GM18499 (cell line): ENCODE measurements at regions not wholly inside any gene's neighbourhood (a gene's known extent, or its start where the extent isn't known, plus 50 kb on each side); places are given as distances from the start of the nearest gene placed in this dataset.
A peak's percentile ranks its signal among the peaks of the same experiment; 100 is the strongest.

Source experiments
- ATAC-seq: cut with Tn5 transposase; IDR thresholded peaks from one replicate; pipeline ENCODE4 v1.9.1; 2021; ENCODE audit warnings: moderate number of reproducible peaks; ENCODE audit not compliant: insufficient read depth, unreplicated experiment

GRCh38 chr5:1748271-1748670 is 51.4 kb downstream of the MRPL36 start:
- ATAC-seq = no peak

- no peak for ATAC-seq
Measured at GRCh38 chr5:1747803-1748085, 51.9 kb downstream of the MRPL36 start.

GRCh38 chr5:1747079-1747802 is 52.4 kb downstream of the MRPL36 start:
- no peak for ATAC-seq

- ATAC-seq = no peak
Measured at GRCh38 chr5:1746371-1747078, 53.1 kb downstream of the MRPL36 start.

GRCh38 chr5:1745796-1746370 is 53.8 kb downstream of the MRPL36 start:
- ATAC-seq = no peak

GRCh38 chr5:1745123-1745795 is 54.4 kb downstream of the MRPL36 start:
- ATAC-seq = no peak

- no peak for ATAC-seq
Measured at GRCh38 chr5:1744393-1745122, 55.1 kb downstream of the MRPL36 start.

- ATAC-seq = no peak
Measured at GRCh38 chr5:1743769-1744085, 55.9 kb downstream of the MRPL36 start.

GRCh38 chr5:1743061-1743768 is 56.4 kb downstream of the MRPL36 start:
- ATAC-seq = no peak

GRCh38 chr5:1737790-1738405 is 61.7 kb downstream of the MRPL36 start:
- peak; percentile 70 for ATAC-seq

GRCh38 chr5:1736889-1737711 is 62.5 kb downstream of the MRPL36 start:
- ATAC-seq = no peak

- ATAC-seq = no peak
Measured at GRCh38 chr5:1736065-1736464, 63.6 kb downstream of the MRPL36 start.

- no peak for ATAC-seq
Measured at GRCh38 chr5:1735320-1735970, 64.2 kb downstream of the MRPL36 start.

GRCh38 chr5:1734908-1735289 is 64.7 kb downstream of the MRPL36 start:
- ATAC-seq = no peak

GRCh38 chr5:1734271-1734907 is 65.2 kb downstream of the MRPL36 start:
- no peak for ATAC-seq

- ATAC-seq = no peak
Measured at GRCh38 chr5:1733369-1733768, 66.3 kb downstream of the MRPL36 start.

GRCh38 chr5:1732945-1733344 is 66.7 kb downstream of the MRPL36 start:
- ATAC-seq = no peak
